ENCODE measurements at regions not wholly inside any gene's neighbourhood (a gene's known extent, or its start where the extent isn't known, plus 50 kb on each side); places are given as distances from the start of the nearest gene placed in this dataset.
A peak's percentile ranks its signal among the peaks of the same experiment; 100 is the strongest.
"Not testable (repeated sequence)": the region's sequence is repeated elsewhere in the genome, so short reads cannot be mapped to it uniquely, and the experiment has no call there.

DNA sequence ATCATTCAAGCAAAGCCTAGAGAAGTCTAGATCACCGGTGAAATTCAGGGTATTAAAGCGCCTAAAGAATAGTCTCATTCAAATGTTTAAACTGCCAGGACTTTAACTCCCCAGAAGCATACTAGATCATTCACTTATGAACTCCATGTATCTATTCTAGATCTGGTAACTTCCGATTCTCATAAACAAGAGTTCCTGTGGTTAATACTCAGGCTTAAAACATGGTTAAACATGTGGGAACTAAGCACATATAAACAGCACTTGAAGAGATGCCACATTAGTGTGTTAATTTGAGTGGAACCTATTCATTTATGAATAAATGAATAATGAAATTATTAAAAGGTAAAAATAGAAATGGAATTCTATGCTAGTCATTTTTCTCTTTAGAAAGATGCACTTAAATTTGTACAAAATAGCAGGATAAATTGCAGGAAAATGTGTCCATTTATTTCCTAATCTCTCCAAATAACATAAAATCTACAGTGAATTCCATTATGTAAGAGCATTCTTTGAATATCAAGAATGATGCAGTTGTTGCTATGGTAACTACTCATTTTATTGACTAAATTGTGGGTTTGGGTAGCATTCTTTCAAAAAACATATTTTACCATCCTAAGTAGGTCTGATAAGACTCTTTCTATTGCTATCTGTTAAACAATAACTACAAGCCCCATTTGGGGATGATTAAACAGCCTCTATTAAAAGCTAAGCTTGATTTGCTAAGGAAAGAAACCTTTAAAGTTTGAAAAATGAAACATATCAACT lies 147.6 kb upstream of the TMEM168 start:
- no peak for DNase-seq (ENCODE audit: low read depth)

DNA sequence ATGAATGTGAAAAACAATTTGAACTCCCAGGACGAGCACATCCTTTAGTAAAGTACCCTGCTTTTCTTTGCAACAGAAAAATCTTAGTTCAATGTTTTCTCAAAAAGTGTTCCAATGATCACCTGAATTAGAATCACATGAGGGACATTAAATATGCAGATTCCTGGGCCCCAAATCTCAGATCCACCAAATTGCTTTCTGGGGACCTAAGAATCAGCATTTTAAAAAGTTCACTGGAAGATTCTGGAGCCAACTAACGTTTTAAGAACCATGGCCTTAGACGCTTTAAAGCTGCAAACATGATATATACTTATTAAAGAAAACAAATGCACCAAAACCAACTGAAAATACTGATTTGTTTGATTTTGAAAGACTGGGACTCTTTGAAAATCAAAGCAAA lies 143.4 kb upstream of the TMEM168 start:
- DNase-seq (ENCODE audit: low read depth), result no peak

DNA sequence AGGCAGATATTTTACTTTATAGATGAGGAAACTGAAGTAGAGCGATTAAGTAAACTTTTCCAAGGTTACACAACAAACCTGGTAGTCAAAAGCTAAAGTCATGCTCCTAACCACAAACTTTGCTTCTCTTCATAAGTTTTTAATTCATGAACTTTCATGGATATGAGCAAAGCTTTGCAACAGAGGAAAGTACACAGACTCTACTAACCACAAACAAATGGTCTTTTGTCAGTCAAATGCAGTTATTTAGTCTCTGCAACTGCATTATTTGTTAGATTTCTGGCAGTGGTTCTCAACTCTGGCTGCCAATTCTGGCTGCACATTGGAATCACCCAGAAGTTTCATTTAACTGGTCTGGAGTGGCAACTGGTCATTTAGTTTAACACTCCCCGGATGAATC lies 140.6 kb upstream of the TMEM168 start:
- no peak for DNase-seq (ENCODE audit: low read depth)

DNA sequence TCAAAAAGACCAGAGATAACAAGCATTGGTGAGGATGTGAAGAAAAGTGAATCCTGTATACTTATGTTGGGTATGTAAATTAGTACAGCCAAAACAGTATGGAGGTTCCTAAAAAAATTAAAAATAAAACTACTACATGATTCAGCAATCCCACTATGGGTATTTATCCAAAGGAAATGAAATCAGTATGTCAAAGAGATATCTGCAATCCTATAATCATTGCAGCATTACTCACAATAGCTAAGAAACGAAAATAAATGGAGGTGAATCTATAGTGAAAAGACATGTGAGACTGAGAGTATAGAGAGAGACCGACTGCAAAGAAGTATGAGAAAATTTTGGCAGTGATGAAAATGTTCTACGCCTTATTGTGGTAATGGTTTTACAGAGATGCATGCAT lies 139.2 kb upstream of the TMEM168 start:
- DNase-seq (ENCODE audit: low read depth), result no peak

DNA sequence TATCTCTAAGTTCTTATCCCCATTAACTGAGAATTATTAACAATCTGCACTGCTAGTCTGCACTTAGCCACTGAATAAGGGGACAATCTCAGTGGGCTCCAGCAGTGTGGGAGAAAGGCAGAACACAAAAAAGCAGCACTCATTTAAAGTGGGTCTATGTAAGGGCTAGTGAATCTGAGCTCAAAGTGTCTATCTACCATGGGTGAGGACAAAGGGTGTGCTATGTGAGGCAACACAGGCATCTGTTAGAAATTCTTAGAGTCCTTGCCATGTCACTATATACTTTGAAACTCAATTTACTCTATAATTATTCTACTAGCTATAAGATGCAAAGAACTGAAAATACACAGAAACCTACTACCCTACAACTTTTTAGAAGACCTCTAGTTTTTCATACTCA lies 135.8 kb upstream of the TMEM168 start:
- DNase-seq (ENCODE audit: low read depth), result no peak

DNA sequence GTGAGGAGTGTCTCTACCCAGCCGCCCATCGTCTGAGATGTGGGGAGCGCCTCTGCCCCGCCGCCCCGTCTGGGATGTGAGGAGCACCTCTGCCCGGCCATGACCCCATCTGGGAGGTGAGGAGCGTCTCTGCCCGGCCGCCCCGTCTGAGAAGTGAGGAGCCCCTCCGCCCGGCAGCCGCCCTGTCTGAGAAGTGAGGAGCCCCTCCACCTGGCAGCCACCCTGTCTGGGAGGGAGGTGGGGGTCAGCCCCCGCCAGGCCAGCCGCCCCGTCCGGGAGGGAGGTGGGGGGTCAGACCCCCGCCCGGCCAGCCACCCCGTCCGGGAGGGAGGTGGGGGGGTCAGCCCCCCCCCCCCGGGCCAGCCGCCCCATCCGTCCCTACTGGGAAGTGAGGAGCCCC lies 132.4 kb upstream of the TMEM168 start:
- DNase-seq (ENCODE audit: low read depth), result not testable (repeated sequence)

DNA sequence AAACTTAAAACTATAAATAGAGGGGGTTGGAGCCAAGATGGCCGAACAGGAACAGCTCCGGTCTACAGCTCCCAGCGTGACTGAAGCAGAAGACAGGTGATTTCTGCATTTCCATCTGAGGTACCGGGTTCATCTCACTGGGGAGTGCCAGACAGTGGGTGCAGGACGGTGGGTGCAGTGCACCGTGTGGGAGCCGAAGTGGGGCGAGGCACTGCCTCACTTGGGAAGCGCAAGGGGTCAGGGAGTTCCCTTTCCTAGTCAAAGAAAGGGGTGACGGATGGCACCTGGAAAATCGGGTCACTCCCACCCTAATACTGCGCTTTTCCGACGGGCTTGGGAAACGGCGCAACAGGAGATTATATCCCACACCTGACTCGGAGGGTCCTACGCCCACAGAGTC lies 126.2 kb upstream of the TMEM168 start:
- not testable (repeated sequence) for DNase-seq (ENCODE audit: low read depth)

DNA sequence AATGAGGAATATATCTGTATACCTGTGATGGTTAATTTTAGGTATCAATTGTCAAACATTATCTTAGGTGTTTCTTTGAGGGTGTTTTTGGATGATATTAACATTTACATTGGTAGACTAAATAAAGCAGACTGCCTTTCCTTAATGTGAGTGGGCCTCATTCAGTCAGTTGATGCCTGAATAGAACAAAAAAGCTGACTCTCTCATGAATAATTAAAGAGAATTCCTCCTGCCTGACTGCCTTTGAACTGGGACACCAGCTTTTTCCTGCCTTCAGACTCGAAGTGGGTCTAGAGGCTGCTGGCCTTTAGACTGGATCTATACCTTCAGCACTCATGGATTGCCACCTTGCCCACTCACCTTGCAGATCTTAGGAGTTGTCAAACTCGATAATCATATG lies 117.9 kb upstream of the TMEM168 start:
- DNase-seq (ENCODE audit: low read depth), result no peak

DNA sequence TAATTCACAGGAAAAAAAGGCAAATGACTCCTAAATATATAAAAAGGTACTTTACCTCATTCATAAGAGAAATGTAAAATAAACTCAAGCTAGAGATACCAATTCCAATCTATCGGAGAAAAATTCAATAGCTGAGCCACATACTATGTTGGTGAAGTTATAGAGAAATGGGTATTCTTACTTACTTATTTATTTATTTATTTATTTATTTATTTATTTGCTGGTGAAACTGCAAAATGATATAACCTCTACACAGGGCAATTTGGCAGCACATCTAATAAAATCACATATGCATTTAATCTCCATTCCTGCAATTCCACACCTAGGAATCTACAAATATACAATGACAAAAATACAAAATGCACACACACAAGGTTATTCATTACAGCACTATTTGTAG lies 117.5 kb upstream of the TMEM168 start:
- no peak for DNase-seq (ENCODE audit: low read depth)

DNA sequence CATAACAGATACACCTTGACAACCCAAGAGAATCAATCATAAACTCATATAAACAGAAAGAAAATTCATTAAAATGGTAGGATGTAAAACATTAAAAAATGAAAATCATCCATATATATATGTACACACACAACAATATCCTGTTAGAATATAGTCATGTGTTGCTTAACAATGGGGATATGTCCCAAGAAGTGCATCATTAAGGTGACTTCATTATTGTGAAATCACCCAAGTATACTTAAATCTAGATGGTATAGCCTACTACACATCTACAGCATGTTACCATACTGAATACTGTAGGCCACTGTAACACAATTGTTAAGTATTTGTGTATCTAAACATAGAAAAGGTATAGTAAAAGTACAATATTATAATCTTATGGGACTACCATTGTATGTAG lies 115.8 kb upstream of the TMEM168 start:
- no peak for DNase-seq (ENCODE audit: low read depth)

DNA sequence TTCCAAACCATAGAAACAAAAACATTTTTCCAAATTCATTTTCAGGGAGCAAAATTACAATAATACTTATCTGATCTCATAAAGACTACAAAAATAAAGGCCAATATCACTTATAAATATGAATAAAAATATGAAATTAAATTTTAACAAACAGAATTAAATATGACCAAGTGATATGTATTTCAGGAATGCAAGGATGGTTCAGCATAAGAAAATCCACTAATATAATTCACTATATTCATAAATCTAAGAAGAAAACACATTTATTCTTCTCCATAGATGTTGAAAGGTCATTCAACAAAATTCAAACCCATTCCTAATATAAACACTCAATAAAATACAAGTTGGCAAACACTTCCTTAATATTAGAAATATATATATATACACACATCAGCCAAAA lies 115.2 kb upstream of the TMEM168 start:
- no peak for DNase-seq (ENCODE audit: low read depth)

DNA sequence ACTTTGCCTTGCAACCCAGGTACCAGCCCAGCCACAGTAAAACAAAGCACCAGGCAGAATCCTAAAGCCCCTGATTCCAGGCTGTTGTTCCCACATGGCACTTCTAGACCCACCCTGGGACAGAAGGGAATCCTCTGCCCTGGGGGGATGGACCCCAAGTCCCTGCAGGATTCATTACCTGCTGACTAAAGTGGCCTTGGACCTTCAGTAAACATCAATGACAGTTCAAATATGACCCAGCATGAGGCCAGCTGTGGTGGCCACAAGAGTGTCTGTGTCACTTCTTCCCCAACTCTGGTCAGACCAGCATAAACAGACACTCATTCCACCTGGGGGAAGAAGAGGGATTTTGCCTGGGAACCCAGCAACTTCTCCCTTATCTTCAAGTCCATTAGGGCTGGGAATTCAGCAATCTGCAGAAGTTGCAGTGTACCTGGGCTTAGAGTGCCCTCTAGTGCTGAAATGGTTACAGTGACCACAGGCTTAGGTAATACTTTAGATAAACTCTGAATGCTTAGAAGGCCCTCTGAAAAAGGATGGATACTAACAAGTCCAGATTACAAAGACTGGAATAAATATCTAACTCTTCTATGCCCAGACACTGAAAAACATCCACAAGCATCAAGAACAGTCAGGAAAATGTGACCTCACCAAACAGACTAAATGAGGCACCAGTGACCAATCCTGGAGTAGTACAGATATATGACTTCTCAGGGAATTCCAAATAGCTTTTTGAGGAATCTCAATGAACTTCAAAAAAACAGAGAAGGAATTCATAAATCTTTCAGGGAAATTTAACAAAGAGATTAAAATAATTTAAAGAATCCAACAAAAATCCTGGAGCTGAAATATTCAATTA lies 108.5 kb upstream of the TMEM168 start:
- peak; percentile 42 for DNase-seq (ENCODE audit: low read depth)

DNA sequence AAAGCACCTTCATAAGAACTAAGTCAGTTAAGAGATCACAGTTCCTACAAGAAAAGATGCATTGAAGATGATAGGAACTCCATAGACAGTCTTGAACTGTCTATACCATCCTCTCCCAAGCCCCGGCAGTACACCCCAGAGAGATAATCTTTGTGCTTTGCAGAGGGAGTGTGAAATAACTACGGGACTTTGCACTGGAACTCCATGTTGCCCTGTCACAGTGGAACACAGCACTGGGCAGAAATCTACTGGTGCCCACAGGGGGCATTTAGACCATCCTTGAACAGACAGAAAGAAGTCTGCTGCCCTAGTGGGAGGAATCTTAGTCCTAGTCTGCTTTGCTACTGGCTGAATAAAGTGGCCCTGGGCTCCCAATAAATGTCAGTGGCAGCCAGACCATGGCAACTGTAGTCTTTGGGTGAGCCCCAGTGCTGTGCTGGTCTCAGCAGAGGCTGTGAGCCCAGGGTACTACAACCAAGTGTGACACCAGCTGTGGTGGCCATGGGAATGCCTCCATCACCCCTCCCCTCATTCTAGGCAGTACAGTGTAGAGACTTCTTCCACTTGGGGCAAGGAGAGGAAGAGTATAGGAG lies 107.7 kb upstream of the TMEM168 start:
- DNase-seq (ENCODE audit: low read depth), result no peak

DNA sequence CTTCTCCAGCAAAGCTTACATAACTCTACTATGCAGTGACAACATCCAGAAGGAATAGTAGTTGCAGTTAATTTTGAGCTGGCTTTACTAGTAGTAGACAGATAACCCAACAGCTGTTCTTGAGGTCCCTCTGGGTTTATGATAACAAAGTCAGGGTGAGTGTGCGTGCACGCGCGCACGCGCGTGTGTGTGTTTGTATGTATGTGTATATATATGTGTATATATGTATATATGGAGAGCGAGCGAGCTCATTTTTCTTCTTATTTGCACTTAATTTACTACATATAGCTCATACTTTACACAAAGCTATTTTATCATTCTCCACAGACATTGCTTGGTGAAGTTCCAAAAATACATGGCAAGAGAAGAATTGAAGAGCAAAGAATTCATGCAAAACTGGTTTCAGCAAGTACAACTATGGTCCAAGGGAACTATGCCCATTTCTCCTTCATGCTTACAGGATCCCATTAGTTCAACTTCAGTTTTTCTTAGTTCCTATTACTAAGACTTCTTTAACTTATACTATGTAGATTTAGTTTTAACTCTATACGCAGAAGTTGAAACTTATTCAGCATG lies 105.9 kb upstream of the TMEM168 start:
- DNase-seq (ENCODE audit: low read depth), result no peak

DNA sequence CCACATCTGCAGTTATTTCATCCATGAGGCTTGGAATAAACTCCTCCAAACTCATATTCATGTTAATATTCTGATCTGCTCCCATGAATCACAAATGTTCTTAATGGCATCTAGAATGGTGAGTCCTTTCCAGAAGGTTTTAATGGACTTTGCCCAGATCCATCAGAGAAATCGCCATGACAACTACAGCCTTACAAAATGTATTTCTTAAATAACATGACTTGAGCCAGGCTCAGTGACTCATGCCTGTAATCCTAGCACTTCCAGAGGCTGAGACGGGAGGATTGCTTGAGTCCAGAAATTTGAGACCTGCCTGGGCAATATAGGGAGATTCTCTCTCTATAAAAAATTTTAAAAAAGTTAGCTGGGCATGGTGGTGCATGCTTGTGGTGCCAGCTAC lies 102.1 kb upstream of the TMEM168 start:
- DNase-seq (ENCODE audit: low read depth), result no peak

DNA sequence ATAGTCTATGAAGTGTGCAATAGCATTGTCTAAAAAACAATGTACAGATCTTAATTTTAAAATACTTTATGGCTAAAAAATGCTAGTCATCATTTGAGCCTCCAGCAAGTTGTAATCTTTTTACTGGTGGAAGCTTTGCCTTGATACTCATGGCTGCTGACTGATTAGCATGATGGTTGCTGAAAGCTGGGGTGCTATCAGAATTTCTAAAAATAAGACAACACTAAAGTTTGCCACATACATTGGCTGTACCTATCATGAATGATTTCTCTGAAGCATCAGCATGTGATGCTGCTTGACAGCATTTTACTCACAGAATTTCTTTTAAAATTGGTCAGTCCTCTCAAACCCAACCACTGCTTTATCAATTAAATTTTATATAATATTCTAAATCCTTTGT lies 101.5 kb upstream of the TMEM168 start:
- no peak for DNase-seq (ENCODE audit: low read depth)

DNA sequence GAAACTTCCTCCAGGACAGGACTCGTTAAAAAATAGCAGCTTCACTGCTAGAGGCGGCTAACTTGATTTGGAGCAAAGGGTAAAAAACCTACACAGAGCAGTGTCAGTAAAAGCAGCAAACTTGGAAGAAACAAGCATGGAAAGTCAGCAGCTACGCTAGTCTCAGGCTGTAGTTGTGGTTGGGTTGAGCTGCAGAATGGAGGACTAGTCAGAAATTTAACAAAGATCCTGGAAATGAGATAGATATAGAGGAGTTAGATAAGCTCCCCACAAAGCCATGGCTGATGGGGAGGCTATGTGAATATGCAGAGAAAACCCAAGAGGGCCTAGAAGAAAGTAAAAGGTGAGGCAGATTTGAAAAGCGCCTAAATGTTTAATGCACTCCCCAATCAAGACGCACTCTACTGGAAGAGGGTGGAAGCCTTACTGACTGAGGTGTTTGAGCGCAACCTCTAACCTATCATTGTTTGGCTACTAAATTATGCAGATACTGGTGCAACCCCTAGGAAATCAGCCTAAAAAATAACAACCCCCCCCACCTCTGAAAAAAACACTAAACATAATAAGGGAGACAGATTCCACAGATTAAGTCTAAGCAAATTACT lies 99.7 kb upstream of the TMEM168 start:
- no peak for DNase-seq (ENCODE audit: low read depth)

DNA sequence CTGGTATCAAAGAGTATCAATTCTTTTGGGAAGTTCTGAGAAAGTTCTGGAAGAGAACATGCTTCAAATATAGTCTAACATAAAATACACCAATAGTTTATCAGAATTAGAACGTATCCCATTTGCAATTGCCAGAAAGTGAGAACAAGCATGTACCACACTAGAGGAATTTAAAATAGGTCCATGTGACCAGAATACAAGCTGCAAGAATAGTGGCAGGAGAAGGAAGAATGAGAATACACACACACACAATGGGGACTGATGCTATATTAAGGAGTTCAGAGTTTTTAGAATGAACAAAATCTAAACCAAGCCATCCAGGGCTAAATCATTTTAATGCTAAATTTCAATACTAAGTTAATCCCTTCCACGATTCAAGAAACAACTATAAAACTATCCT lies 99.1 kb upstream of the TMEM168 start:
- DNase-seq (ENCODE audit: low read depth), result no peak

DNA sequence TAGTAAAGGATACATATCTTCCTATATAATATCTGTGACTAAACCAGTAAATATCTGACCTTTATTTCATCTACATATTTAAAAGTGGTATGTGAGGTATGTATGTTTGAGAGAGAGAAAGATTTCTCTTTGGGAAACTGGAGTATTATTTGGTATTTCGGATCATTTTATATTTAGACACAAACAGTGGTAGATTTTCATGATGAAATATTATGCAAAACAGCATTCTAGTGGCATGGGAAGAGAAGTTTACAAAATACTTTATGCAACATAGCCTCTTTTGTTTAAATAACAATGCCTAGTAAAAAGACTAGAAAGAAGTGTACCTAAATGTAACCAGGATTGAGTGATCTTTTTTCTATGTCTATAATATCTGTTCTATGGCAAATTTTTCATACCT lies 98.6 kb upstream of the TMEM168 start:
- DNase-seq (ENCODE audit: low read depth), result no peak

DNA sequence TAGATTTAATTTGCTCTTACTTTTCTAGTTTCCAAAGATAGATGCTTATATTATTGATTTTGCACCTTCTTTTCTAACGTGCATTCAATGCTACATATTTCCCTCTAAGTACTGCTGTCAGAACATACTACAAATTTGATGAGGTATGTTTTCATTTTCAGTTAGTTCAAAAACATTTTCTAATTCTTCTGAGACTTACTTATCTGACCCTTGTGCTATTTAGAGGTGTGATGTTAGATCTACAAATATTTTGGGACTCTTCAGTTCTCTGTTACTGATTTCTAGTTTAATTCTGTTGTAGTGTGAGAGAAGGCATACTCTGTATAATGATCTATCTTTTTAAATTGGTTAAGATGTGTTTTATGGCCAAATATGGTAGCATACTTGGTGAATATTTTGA lies 97.8 kb upstream of the TMEM168 start:
- no peak for DNase-seq (ENCODE audit: low read depth)

DNA sequence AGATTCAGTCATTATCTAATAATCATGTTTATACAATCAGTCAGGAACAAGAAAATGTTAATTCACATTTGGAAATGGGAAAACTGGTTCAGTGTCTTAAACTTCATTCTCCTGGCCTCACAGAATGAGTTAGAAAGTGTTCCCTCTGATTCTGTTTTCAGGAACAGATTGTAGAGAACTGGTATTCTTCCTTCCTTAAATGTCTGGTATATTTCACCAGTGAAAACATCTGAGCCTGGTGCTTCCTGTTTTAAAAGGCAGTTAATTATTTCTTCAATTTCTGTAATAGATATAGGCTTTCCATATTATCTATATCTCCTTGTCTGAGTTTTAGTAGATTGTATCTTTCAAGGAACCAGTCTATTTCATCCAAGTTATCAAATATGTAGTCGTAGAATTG lies 97.1 kb upstream of the TMEM168 start:
- DNase-seq (ENCODE audit: low read depth), result no peak

DNA sequence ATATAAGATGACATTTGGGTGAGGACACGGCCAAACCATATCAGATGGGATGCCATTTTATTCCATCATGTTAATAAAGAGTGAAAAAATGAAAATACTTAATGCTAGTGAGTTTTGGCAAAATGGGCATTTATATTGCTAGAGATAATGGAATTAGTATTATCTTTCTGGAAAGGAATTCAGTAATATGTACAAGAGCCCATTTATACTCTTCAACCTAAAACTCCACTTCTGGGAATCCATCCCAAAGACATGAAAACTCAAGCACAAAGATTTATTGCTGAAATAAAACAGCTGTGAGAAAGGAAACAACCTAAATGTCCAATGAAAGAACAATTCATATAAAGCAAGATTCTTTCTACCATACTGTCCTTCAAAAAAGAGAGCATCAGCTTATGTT lies 96.0 kb upstream of the TMEM168 start:
- DNase-seq (ENCODE audit: low read depth), result no peak

All from non-pigmented ciliary epithelial cell (primary cell).